NCI-H2029 treated with DMSO at 0.1 percent for 48 hours (cell line): ENCODE measurements at regions not wholly inside any gene's neighbourhood (a gene's known extent, or its start where the extent isn't known, plus 50 kb on each side); places are given as distances from the start of the nearest gene placed in this dataset.

Experiments used
- DNase-seq: peaks from one replicate; lab custom pipeline; 2025; lab: John Stamatoyannopoulos, UW

DNA sequence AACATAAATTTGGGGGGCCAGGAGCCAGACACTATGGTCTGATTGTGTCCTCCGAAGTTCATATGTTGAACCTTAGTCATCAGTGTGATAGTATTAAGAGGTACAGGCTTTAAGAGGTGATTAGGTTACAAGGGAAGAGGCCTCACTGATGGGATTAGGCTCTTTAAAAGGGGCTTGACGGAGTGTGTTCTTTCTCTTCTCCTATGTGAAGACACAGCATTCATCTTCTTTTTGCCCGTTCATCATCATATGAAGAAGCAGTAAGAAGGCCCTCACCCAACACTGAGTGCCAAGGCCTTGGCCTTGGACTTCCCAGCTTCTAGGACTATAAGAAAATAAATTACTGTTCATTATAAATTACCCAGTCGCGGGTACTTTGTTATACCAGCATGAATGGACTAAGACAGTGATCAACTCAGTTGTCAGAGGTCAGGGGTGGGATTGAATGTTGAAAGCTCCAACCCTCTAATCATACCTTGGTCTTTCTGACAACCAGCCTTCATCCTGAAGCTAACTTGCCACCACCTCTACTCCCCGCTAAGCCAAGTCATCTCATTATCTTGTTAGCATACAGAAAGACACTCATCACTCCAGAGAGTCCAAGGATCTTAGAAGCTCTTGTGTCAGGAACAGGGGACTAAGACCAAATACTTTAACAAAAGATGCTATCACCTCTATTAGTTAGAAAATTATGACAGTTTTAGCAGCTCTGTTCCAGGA lies 543.4 kb upstream of the DIPK2B start:
- DNase-seq = no peak

DNA sequence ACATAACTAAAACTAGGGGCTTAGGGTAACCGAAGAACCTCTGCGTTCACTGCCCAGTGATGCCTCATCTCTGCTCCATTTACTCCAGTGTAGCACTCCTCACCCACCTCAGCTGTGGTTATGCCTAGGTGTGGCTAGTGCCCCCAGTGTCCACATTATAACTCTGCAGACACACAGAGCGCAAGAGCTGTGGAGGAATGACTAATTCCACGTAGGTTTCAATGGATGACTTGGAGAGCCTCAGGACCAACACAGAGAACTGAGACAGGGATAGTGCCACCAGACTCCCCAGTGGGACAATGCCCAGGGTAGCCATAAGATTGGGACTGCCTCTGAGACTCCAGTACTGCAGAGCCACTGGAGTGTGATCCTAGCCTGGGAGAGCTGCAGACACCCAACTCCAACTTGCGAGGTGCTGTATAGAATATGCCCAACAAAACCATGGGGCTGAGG lies 542.4 kb upstream of the DIPK2B start:
- no peak for DNase-seq

DNA sequence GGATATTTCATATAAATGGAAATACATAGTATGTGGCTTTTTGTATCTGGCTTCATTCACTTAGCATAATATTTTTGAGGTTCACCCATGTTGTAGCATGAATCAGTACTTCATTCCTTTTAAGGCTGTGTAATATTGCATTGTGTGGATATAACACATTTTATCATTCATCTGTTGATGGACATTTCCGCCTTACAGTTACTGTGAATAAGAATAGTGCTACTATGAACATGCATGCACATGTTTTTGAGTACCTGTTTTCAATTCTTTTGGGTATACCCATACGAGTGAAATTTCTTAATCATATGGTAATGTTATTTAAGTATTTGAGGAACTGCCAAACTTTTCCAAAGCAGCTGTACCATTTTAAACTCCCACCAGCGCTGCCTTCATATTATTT lies 539.6 kb upstream of the DIPK2B start:
- no peak for DNase-seq

DNA sequence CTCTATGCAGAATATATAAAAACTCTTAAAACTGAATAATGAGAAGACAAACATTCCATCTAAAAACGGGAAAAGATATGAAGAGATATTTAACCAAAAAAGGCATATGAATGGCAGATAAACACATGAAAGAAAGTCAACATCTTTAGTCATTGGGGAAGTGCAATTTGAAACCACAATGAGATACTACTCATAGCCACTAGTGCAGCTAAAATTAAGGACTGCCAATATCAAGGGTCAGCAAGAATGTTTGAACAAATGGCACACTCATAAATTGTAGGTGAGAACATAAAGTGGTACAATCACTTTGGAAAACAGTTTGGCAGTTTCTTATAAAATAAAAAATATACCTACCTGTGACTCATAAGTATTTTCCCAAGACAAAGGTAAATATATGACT lies 534.9 kb upstream of the DIPK2B start:
- DNase-seq = no peak

DNA sequence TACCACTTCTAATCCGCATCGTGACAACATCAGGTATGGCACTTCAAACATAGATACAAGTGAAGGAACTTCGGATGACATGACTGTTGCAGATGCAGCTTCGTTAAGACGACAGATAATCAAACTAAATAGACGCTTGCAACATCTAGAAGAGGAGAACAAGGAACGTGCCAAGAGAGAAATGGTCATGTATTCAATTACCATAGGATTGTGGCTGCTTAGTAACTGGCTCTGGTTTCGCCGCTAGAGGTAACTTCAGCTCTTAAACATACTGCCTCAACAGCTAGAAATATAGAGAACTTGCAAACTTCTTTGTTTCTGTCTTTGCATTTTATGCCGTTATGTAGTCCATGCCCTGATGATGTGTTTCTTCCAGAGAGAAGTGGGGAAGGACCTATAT lies 530.8 kb upstream of the DIPK2B start:
- no peak for DNase-seq

DNA sequence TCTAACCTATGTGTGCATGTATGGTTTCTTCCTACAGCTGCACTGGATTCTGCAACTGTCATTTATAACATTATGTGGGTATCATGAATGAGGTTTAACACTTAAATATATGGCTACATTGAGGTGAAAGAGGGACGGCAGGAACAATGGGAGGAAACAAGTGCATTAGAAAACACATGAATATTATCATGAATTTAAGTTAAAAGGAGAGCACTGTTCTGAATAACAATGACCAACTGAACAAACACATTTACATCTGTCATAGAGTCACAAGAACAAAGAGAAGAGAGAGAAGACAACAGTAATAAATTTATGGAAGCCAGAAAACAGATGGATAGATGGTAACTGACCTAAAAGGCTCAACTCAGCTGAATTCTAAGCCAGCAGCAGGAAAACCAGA lies 527.1 kb upstream of the DIPK2B start:
- no peak for DNase-seq

DNA sequence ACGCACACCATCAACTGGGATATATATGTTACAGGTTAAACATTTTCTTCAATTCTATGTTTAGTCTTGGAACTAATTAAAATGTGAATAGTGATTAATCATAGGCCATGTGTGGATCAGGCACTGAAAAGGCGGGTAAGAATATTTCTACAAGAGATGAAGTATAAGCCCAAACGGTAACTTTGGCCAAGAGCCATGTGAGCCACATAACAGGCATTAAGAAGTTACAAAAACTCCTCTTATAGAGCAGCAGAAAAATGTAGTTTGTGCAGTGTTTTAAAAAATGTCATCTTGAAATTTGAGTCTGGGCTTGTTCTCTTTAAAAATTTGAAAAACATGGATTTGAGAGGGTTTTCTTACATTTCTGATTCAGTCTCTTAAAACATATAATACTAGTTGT lies 521.8 kb upstream of the DIPK2B start:
- no peak for DNase-seq

DNA sequence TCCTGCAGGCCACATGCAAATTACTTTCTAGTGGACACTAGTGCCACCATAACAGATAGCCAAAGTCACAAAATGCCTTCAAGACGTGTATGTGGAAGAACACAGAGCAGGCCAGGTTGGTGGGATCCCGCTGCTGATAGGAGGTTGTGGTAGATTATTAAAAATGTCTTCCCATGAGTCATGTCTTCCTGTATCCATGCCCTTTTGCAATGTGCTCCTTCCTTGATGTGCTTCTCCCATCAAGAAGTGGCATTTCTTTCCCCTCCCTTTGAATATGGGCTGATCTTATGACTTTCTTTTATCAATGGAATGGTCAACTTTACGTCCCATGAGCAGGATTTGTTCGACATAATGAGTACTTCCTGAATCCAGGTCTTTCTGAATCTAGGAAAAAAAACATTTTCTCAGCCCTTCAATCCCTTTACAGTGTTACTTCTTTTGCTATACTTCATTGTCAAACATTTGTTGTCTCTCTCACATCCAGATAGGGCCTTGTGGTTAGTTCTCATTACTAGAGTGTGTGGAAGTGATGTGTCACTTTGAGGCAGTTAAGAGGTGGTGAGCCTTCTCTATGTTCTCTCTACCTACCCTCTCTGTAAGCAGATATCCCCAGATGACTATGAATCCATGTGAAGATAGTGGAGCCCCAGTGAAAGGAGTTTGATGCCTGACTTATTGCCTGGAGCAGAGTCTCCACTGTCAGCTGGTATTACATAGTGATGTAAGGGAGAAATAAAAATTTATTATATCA lies 519.2 kb upstream of the DIPK2B start:
- no peak for DNase-seq

DNA sequence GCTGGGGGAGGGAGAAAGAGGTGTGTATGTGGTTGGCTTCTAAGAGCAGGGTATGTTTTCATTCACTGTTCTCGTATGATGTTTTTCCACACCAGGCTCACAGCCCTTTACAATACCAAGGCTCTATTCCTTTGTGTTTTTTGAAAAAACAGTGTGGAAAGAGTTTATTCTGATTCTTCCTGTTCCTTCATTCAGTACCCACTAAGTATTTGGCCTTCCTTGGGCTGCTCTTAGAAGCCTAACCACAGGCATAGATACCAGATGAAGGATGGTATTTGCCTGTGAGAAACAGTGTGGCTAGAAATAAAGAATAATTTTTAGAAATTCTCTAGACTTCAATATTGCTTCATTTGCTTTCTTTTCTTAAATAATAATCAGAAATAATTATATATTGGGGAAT lies 518.0 kb upstream of the DIPK2B start:
- no peak for DNase-seq

DNA sequence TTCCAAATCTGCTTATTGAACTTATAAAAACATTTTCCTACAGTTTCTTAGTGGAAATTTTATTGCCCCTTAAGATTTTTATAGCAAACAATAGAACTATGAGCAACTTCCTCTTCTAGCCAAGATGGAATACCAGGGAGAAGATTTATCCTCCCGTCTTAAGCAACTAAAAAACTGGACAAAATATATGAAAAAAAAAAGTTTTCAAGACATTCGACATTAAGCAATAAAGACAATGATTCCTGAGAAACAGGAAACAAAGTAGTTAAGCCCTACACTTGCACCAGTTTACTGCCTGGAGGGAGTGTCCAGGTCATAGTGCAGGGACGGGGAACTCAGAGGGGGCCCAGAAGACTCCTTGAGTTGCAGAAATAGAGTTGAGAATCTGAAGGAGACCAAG lies 516.1 kb upstream of the DIPK2B start:
- no peak for DNase-seq

DNA sequence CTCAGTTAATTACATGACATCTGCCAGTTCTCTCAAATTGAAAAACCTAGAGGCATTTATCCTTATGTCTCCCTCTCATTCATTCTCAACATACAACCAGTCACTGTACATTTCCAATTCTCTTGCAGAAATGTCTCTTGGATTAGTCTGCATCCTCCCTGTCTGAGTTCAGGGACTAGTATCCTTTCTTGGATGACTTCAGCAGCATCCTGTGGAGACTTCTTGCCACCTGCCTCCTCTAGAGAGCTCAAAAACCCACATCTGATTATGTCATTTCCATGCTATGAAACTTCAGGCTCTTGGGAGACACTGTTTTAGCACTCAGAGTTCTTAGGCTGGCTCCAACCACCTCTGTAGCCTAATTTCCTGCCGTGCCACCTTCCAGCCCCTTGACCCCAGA lies 515.1 kb upstream of the DIPK2B start:
- no peak for DNase-seq

DNA sequence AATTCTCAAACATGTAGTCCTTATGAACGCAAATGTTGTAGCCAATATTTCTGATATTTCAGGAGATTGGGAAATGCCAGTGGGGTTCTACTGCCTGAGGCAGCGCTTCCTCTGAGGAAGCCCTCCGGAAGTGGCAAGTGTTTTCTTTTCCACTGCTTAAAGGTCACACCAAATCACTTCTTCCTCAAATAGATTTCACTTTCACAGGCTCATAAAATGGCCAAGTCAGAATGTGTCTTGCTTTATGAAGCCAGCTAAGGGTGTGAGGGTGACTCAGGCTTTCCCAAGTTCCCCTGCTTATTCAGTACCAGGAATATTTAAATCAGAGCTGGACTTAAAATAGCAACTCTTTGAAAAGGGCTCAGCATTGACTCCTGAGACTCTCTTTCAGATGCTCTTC lies 514.2 kb upstream of the DIPK2B start:
- DNase-seq = no peak

DNA sequence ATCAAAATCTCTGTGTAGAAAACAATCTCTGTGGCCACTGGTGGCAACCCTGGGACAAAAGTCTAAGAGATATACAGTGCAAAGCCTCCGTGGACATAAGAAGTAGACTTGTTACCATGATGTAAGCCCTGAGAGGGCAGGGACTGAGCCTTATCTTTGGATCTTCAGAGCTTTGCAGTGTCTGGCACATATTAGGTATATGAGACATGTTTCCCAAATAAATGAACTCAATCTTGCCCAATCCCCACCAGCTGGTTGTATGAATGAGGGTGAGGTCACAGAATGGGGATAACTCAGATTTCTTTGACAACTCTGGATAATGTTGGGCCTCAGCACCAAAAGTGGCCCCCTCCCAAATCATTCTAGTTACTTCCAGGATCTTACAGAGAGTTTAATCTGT lies 511.4 kb upstream of the DIPK2B start:
- no peak for DNase-seq

DNA sequence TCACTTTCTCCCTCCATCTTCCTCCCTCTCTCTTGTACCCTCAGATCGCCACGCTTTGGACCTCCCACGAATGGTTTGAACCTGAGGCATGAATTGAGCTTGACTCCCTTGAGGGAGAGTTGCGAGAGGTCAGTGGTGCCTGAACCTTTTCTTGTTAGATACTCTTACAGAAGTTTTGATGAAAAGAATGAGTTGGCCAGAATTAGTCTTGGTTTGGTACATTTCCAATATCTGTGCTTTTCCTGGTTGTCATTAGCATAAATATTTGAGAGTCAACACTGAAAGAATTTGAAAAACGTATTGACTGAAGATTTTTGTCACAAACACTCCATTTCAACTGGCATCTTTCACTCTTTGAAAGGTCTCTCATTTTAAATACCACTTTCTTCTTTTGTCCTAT lies 510.6 kb upstream of the DIPK2B start:
- no peak for DNase-seq

DNA sequence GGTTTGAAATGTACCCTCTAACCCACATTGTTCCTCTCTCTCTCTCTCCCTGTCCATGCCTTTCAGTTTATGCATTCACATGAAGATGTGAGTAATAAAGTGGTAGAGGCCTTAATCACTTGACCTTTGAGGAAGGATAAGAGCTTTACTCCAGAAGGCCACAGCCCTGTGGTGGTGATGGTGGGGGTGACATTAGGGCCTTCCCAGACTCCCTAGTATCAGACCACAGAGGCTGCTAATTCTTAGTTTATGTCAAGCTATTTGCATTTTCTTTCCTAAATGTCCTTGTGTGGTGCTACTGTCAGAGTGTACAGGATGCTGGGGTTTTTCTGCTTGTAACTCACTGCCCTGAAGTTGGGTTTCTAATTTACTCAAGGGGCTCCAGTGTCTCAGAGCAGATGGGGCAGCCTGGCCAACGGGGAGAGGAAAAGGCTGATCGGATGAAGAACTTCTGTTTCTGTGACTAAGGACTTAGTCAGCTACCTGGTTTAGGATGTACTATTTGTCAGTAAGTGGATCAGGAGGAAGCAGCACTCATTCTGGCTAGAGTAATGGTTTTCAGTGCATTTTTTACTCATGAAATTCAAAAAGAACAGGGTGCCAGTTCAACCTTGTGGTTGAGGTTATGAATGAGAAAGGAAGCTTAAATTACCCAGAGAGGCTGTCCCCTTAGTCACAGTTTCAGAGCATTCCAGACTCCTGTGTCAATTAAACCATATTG lies 509.6 kb upstream of the DIPK2B start:
- DNase-seq = no peak

DNA sequence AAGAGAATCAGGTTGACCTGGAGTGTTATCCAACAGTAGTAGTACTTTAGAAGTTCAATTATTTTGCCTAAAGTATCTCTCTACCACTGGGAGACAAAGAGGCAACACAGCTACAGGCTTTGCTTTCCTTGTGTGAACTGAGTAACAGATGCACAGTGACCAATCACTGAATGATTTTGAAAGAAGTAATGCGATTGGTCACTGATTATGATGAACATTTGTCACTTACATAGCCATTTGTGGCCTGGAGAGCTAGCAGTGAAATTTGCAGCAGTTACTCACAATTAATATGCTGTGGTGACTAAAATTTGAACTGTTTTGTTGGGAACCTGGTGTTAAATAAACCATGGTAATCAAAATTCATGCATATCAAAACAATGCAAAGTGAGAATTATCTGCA lies 508.7 kb upstream of the DIPK2B start:
- no peak for DNase-seq

DNA sequence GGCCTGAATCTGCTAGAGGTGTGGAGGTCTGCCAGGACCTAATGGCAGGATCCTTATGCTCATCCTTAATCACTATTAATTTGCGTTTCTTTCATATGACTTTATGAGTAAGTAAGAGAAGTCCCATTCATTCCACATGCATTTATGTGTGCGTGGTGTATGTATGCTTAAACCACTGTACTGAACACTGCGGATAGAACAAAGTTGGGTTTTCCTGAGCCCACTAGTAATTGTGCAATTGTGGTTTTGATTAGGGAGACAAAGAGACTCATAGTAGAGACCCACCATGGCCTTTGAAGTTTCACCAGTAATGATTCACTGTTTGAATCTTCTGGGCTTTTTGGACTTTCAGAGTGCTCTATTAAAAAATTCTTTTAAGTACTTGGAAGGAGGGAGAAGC lies 498.5 kb upstream of the DIPK2B start:
- DNase-seq = no peak

DNA sequence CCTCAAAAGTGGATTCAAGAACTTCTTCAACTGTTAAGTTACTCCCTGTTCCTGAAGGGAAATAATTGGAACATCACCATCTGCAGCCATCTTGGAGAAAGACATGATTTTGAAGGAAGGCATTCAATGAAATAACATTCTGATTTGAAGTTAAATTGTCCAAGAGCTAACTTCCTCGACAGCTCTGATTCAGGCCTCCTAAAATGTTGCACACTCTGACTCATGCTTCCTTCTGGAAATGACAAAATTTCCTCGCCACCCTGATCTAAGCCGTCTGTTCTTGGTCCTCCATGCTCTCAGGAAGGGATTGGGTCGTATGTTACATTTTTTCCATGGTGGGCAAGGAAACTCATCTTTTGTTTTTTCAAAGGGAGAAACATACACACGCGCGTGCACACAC lies 496.9 kb upstream of the DIPK2B start:
- DNase-seq = no peak

DNA sequence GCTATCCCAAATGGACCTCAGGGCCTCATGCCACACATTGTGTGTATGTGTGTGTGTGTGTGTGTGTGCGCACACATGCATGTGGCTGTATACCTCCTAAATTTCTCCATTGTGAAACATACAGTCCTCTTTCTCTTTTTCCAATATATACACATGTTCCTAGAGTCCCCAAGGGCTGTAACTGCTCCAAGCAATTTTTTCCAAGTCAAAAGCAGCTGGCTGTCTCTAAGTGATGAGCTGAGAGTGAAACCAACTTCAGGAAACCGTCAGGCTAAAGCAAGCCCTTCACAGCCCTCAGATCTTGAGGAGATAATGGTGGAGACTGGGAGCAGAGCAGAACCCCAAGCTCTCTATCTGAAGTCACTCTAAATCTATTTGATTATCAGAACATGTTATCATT lies 496.1 kb upstream of the DIPK2B start:
- no peak for DNase-seq

DNA sequence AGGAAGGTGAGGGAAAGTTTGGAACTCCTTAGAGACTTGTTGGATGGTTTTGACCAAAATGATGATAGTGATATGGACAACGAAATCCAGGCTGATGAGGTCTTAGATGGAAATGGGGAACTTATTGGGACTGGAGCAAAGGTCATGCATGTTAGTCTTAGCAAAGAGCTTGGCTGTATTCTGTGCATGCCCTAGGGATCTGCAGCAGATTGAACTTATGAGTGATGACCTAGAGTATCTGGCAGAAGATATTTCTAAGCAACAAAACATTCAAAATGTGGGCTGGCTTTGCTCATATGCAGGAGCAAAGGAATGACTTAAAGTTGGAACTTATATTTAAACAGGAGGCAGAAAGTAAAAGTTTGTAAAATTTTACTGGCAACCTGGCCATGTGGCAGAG lies 489.3 kb upstream of the DIPK2B start:
- DNase-seq = no peak

DNA sequence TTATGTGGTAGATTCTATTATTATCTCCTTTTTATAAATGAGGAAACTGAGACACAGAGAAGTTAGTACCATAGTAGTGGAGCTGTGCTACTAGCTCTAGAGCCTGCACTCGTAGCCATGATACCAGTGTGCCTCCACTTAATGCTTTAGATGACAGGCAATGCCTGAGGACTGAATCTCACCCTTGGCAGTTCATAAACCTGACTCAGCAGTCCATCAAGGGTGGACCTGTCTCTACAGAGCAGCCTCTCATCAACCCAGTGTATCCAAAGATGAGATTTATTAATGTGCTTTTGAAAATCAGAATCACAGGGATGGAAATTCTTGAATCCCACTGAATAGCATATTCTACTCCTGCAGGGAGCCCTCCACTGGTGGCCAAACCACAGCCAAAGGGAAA lies 483.2 kb upstream of the DIPK2B start:
- DNase-seq = no peak

DNA sequence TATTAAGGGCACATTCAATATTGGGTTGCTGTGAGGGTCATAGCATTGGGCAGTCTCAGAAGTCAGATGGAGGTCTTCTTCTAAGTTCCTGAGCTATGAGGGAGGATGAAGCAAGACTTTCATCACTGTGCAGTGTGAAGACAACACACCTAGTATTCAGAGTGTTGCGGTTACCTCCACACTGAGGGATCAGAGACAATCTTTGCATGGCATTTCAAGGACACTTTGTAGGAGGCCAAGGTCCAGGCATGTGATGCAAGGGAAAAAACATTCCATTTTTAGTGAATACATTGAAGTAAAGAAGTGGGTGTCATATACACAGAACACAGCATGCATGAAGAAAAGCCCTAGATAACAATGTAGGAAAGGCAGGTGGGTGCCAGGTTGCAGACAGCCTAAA lies 481.2 kb upstream of the DIPK2B start:
- no peak for DNase-seq

DNA sequence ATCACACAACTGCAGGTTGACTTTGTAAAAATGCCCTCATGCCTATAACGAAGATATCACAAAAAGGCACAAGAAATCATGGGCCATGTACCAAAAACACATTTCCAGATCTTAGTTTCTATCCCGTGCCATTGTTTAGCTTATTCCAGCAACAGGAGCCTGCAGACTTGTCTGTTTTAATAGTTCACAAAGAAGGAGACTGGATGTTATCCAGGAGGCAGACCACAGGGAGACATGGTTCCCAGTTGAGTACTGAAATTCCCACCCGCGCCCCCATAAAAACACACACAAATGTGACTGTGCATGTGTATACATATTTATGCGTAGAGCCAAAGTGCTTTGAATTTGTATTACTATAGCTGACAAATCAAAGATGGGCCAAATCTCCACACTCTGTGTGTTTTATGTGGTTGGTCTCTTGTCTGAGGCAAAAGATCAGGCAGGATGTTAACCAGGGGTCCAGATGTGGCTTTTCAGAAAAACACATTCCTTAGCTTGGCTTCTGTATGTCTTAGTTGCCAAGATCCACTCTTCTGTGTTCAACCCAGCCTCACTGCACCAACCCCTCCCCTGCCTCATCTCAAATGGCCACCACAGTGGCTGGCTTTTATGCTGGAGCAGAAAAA lies 469.2 kb upstream of the DIPK2B start:
- DNase-seq = no peak
